Right ventricle myocardium superior (tissue), 1 donor: ENCODE measurements at regions not wholly inside any gene's neighbourhood (a gene's known extent, or its start where the extent isn't known, plus 50 kb on each side); places are given as distances from the start of the nearest gene placed in this dataset.
"Not testable (repeated sequence)": the region's sequence is repeated elsewhere in the genome, so short reads cannot be mapped to it uniquely, and the experiment has no call there.

Experiments used
- ATAC-seq: fragments of 200-7000 bp; cut with Tn5 transposase; one replicate; pipeline ENCODE4 v1.9.1; 2020; ENCODE audit warnings: mild to moderate bottlenecking; ENCODE audit not compliant: poor library complexity
- DNase-seq: peaks from one replicate; pipeline ENCODE4 v3.0.0-alpha.2; 2020
- intact Hi-C: fragments of 100-400 bp; cut with DNase I; formaldehyde crosslinking; loops from one replicate; pipeline ENCODE4 v1.11.2; 2022
- donor health status: DM: no; HTN: yes; CAD: no; lungs with severe emphysema.

- DNase-seq, ATAC-seq, intact Hi-C loops: not testable (repeated sequence)
Measured at GRCh38 chr11:100409267-100409666, 277.8 kb upstream of the ARHGAP42 start.

DNA sequence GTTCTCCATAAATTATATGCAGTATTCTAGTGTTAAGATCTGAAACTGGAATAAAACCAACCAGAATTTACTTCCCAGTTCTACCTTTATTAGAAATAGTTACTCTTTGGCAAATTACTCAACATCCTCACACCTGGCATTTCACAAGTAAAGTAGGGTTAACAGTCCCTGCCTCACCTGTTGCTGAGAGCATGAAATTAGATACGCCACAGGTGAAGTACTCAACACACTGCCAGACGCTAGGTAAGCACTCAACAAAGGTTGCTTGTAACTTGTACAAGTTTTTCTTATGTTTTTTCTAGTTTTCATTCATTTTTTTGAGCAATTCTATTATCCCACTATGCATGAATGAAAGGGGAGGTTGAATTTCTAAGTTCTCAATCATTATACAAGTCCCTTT, 267.6 kb upstream of the ARHGAP42 start:
- no peak for DNase-seq
- intact Hi-C loops: no loop called here
- ATAC-seq: no peak

GRCh38 chr11:100434821-100435641, 252.1 kb upstream of the ARHGAP42 start:
- DNase-seq (no peak), ATAC-seq (no peak)
- intact Hi-C loops: no loop called here

GRCh38 chr11:100438376-100438775, 248.7 kb upstream of the ARHGAP42 start:
- intact Hi-C loops: no loop called here
- no peak for DNase-seq
- peak; percentile 86 for ATAC-seq

GRCh38 chr11:100441086-100441485, 246.0 kb upstream of the ARHGAP42 start:
- no peak for ATAC-seq
- intact Hi-C loops: loop anchor here (10.0 kb wide), 1 partner anchor 124 kb away; no protein-coding TSS in a partner anchor
- no peak for DNase-seq

- ATAC-seq (no peak), DNase-seq (no peak)
- intact Hi-C loops: loop anchor here (10.0 kb wide), 1 partner anchor 123 kb away; no protein-coding TSS in a partner anchor
Measured at GRCh38 chr11:100442017-100442416, 245.1 kb upstream of the ARHGAP42 start.

DNA sequence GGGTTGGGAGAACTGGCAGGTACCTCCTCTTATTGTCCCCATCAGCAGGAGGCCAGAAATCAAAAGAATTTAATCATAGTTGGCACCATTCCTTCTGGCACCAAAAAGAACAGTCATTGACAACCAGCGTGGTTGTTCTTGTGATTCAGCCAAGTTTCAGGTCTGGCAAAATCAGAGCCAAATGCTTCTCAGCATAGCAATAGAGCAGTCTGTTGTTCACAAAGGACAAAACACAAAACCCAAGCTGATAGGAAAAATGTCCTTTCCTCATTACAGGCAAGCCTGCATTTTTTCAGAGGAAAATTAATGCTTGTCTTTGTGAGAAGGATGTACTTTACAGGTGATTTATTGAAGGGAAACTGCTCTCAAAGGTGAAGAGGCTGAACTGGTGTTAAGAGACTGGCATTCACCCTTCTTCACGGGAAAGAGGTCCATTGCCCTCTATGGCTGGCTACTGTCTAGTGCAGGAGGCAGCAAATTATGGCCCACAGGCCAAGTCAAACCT, 241.8 kb upstream of the ARHGAP42 start:
- DNase-seq: no peak
- intact Hi-C loops: loop anchor here (10.0 kb wide), 1 partner anchor 120 kb away; no protein-coding TSS in a partner anchor
- peak; percentile 96 for ATAC-seq

DNA sequence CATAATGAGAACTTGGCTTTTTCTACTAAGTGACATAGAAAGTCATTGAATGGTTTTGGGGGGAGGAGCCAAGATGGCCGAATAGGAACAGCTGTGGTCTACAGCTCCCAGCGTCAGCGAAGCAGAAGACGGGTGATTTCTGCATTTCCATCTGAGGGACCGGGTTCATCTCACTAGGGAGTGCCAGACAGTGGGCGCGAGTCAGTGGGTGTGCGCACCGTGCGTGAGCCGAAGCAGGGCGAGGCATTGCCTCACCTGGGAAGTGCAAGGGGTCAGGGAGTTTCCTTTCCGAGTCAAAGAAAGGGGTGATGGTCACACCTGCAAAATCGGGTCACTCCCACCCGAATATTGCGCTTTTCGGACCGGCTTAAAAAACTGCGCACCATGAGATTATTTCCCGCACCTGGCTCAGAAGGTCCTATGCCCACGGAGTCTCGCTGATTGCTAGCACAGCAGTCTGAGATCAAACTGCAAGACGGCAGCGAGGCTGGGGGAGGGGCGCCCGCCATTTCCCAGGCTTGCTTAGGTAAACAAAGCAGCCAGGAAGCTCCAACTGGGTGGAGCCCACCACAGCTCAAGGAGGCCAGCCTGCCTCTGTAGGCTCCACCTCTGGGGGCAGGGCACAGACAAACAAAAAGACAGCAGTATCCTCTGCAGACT, 235.2 kb upstream of the ARHGAP42 start:
- DNase-seq, ATAC-seq, intact Hi-C loops: not testable (repeated sequence)

DNA sequence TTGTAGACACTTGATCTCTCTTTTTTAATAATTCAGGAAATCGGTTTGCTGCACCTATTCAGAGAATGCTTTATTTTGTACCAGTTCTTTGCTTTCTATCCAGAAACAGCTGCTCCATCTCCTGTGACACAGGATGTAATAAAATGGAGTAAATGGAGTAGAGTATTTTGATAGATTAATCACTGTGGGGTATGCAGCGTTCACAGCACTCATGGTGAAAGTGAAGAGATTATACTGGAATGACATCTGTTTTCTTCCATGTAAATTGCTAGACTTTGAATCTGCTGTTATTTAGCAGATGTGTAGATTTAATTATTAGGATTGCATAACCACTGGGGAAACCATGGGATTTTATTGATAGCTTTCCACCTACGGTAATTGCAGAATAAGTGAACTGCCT, 227.3 kb upstream of the ARHGAP42 start:
- DNase-seq: no peak
- intact Hi-C loops: no loop called here
- ATAC-seq: no peak

DNA sequence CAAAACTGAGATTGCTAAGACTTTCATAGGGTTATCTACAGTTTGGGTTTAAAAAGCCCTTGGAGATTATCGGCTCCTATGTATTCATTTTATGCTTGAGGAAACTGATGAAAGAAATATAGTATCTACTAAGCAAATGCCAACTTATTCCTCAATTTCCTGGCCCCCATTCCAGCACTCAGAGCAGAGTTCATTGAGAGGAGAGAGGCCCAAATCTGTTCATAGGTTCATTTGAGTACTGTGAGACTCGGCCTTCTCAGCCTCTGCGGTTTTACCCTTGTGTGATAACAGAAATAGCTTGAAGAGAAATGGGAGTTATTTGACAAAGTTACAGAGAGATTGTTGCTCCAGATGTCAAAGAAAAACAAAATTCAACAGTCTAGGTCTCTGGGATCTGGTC, 226.7 kb upstream of the ARHGAP42 start:
- ATAC-seq: no peak
- intact Hi-C loops: no loop called here
- no peak for DNase-seq

DNA sequence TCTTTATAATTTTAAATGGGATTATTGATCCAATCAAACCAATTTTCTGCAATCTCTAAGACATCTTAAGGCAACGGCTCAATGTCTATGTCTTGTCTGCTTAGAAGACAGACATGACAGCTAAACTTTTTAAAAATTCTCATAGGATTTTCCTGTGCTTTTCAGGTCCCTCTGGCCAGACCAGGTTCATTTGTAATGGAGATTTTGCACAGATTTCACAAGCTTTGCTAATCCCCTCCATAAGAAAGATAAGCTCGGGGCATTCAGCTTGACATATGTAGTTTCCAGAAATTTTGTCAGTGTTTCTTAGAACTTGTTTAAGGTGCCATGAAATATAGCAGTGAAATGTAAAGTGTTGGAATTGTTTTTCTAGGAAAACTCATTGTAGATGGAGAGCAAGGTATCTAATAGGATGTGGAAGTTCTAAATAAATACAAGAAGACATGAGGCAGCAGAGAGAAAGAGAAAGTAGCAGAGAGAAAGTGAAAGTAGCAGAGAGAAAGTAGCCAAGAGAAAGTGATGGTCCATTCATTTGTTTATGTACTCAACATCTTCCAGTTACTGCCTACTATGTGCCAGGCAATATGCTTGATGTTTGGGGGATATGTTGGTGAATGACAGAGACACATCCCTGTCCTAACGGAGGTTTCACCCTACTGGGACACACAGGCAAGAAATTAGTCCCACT, 219.1 kb upstream of the ARHGAP42 start:
- ATAC-seq (no peak), DNase-seq (no peak)
- intact Hi-C loops: no loop called here

DNA sequence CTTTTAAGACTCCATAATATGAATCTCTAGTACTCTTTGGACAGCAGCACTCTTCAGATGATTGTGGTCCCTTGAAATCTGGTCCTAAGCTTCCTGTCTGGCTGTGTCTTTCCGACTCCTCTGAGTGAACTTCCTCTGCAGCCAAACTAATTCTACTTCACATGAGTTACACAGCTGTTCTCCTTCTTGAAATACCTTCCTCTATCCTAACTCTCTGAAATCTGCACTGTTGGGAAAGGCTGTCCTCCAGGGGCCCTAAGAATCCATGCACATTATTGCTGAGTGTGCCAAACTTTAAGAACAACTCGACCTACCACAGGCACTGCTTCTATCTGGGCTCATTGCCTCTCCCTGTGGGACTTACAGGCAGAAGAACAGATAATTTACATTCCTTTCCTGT, 217.3 kb upstream of the ARHGAP42 start:
- no peak for DNase-seq
- ATAC-seq: peak; percentile 55
- intact Hi-C loops: no loop called here

DNA sequence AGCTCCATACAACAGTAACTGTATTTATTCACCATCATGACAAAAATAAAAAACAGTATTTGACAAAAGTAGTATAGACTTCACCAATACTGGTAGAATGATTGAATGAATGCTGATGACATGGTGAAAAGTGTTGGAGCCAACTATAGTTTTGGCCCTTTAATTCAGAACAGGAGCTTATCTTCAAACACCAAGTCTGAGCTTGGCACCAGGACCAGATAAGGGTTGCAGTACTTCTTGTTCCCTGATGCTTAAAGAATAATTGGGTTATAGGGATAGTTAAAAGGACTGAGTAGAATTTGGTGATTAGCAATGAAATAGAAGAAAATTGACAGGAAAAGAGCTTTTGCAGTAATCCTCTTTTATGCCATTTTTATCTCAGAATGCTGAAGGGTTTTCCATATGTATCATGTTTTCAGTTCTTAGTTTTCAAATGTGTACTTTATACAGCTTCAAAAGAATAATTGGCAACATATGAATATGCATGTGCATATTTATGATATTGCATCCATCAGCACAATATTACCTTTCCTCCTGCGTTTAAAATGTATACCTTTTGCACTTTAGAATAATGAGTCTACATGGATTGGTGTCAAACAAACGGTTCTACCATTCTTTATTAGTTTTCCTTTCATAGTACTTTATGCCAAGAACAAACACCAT, 214.2 kb upstream of the ARHGAP42 start:
- intact Hi-C loops: no loop called here
- peak; percentile 65 for ATAC-seq
- DNase-seq: no peak

DNA sequence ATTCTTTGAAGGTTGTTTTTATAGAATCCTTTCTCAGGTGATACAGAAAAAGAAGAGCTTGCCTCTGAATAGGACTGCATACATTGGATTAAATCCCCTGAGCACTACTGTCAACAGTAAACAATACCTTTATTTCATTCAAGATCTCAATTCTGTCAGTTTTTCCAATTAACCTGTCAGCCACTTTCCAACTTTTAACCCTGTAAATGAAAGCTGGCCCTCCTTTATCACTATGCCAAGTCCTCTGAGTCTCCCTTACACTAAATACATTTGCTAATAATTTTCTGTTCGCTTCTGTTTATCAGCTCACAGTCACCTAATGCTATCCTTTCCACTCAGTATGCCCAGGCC, 213.7 kb upstream of the ARHGAP42 start:
- DNase-seq (no peak), ATAC-seq (no peak)
- intact Hi-C loops: no loop called here

GRCh38 chr11:100484948-100485347, 202.1 kb upstream of the ARHGAP42 start:
- intact Hi-C loops: no loop called here
- DNase-seq (no peak), ATAC-seq (no peak)

DNA sequence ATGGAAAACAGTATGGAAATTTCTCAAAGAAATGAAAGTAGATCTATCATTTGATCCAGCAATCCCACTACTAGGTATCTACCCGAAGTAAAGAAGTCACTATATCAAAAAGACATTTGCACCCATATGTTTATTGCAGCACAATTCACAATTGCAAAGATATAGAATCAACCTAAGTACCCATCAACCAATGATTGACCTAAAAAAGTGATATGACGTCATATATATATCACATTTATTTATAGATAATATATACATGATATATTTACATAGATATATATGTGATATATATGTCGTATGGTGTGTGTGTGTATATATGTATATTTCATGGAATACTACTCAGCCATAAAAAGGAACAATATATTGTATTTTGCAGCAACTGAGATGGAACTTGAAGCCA, 188.3 kb upstream of the ARHGAP42 start:
- intact Hi-C loops: no loop called here
- no peak for ATAC-seq
- no peak for DNase-seq

- ATAC-seq: no peak
- no peak for DNase-seq
- intact Hi-C loops: no loop called here
Measured at GRCh38 chr11:100501450-100501849, 185.6 kb upstream of the ARHGAP42 start.

- intact Hi-C loops: no loop called here
- DNase-seq: no peak
- no peak for ATAC-seq
Measured at GRCh38 chr11:100512475-100512874, 174.6 kb upstream of the ARHGAP42 start.

DNA sequence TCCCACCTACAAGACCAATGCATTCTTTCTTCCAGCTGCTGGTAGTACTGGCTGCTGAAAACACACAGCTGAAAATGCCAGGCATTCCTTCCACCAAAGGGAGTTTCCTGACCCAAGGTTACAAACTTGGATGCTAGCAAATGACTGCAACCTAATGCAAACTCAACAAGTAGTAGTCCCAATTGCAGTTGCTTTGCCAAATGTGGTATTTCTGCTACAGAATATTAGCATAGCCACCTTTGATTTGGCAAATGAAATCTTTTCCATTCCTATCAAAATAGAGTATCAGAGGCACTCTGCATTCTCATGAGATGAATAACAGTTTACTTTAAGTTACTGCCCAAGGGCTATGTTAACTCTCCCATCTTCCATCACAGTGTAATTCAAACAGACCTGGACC, 172.0 kb upstream of the ARHGAP42 start:
- intact Hi-C loops: no loop called here
- no peak for DNase-seq
- no peak for ATAC-seq
